ENCODE measurements at regions not wholly inside any gene's neighbourhood (a gene's known extent, or its start where the extent isn't known, plus 50 kb on each side); places are given as distances from the start of the nearest gene placed in this dataset.

DNA sequence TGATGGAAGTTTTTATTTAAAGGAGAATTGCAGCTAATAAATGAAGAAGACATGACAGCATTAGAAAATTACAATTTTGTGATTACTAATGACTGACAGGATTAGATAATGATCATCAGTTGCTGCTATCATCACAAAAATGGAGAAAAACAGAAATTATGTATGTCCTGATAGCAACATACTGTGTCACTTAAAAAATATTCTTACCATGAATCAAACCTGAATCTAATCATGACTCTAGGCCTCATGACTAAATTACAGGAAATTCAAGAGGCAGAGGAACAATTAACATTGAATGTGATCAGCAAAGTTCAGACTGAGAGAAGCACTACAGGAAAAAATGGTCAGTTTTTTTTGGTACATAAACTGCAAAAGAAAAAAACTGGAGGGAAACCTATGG, 147.8 kb downstream of the PMAIP1 start:
- Histone ChIP-seq H3K9ac (ENCODE audit: low read length) (no peak overlapping the region), H3K4me1 (ENCODE audit: low read length) (no peaks in the 10 kb centered on the region), H2AFZ (ENCODE audit: low read depth, low read length) (no peak overlapping the region), H3K4me3 (ENCODE audit: low read length) (no peak overlapping the region), H3K79me2 (ENCODE audit: low read length) (no peaks in the 10 kb centered on the region), H4K20me1 (ENCODE audit: insufficient read depth, low read length) (no peaks in the 10 kb centered on the region), H3K9me3 (ENCODE audit: insufficient read depth, low read length) (no peaks in the 10 kb centered on the region), H3K27me3 (ENCODE audit: low read depth, low read length) (no peaks in the 10 kb centered on the region), H3K27ac (ENCODE audit: low read length) (no peak overlapping the region), H3K4me2 (ENCODE audit: low read length) (no peak overlapping the region), H3K36me3 (replicated peaks; ENCODE audit: low read depth, low read length) (no peaks in the 10 kb centered on the region)
- TF ChIP-seq, protein P1, sequence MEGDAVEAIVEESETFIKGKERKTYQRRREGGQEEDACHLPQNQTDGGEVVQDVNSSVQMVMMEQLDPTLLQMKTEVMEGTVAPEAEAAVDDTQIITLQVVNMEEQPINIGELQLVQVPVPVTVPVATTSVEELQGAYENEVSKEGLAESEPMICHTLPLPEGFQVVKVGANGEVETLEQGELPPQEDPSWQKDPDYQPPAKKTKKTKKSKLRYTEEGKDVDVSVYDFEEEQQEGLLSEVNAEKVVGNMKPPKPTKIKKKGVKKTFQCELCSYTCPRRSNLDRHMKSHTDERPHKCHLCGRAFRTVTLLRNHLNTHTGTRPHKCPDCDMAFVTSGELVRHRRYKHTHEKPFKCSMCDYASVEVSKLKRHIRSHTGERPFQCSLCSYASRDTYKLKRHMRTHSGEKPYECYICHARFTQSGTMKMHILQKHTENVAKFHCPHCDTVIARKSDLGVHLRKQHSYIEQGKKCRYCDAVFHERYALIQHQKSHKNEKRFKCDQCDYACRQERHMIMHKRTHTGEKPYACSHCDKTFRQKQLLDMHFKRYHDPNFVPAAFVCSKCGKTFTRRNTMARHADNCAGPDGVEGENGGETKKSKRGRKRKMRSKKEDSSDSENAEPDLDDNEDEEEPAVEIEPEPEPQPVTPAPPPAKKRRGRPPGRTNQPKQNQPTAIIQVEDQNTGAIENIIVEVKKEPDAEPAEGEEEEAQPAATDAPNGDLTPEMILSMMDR (IDR thresholded peaks at IDR 0.05; ENCODE audit: low read depth, low read length) = no peak
- TF ChIP-seq EZH2phosphoT487 (IDR thresholded peaks at IDR 0.05; ENCODE audit: low read depth) = no peak

DNA sequence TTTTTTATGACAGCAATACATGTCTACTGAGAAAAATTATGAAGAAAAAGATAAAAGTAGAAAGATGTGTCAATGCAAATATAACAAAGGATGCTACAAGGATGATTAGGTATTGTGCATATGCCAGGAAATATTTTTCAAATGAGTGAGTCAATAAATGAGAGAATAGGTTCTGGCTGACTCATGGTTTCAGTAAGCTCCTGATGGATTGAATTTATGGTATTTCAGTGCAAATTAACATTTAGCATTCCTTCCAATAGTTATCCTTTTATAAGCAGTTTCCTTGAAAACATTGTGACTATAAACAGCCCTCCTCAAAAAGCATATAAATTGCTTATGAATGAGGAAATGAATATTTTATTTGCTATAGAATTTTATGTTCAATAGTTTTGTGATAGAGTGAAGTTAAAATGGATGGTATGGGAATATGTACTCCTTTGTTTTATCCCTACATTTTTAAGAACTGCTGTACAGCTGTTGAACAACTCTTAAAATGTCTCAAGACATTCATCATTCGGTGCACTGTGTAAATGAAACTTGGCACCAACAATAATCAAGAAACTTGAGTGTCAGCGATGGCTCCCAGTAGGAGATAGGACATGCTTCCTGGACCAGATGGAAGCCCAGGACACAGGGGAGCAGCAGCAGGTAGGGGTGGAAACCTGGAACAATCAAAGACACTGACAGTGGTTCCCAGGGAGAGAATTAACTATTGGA, 144.7 kb downstream of the PMAIP1 start:
- H3K36me3 ChIP-seq (replicated peaks; ENCODE audit: low read depth, low read length) = no peaks in the 10 kb centered on the region
- no peaks in the 10 kb centered on the region for H3K27me3 ChIP-seq (ENCODE audit: low read depth, low read length)
- H3K4me3 ChIP-seq (ENCODE audit: low read length) = no peak overlapping the region
- no peak overlapping the region for H3K27ac ChIP-seq (ENCODE audit: low read length)
- no peaks in the 10 kb centered on the region for H3K4me1 ChIP-seq (ENCODE audit: low read length)
- no peak overlapping the region for H3K4me2 ChIP-seq (ENCODE audit: low read length)
- H3K9ac ChIP-seq (ENCODE audit: low read length) = no peak overlapping the region
- H3K79me2 ChIP-seq (ENCODE audit: low read length) = no peaks in the 10 kb centered on the region
- H2AFZ ChIP-seq (ENCODE audit: low read depth, low read length) = no peak overlapping the region
- TF ChIP-seq EZH2phosphoT487 (IDR thresholded peaks at IDR 0.05; ENCODE audit: low read depth) = no peak
- TF ChIP-seq, protein P1 (IDR thresholded peaks at IDR 0.05; ENCODE audit: low read depth, low read length) = no peak
- no peaks in the 10 kb centered on the region for H4K20me1 ChIP-seq (ENCODE audit: insufficient read depth, low read length)
- no peaks in the 10 kb centered on the region for H3K9me3 ChIP-seq (ENCODE audit: insufficient read depth, low read length)

GRCh38 chr18:60040971-60041370, 141.2 kb downstream of the PMAIP1 start:
- Histone ChIP-seq H3K4me3 (ENCODE audit: low read length) (no peak overlapping the region), H3K4me2 (ENCODE audit: low read length) (no peak overlapping the region), H3K4me1 (ENCODE audit: low read length) (no peaks in the 10 kb centered on the region), H2AFZ (ENCODE audit: low read depth, low read length) (no peak overlapping the region), H3K36me3 (replicated peaks; ENCODE audit: low read depth, low read length) (no peaks in the 10 kb centered on the region), H3K27ac (ENCODE audit: low read length) (no peak overlapping the region), H4K20me1 (ENCODE audit: insufficient read depth, low read length) (no peaks in the 10 kb centered on the region), H3K27me3 (ENCODE audit: low read depth, low read length) (no peaks in the 10 kb centered on the region), H3K79me2 (ENCODE audit: low read length) (no peaks in the 10 kb centered on the region), H3K9me3 (ENCODE audit: insufficient read depth, low read length) (no peaks in the 10 kb centered on the region), H3K9ac (ENCODE audit: low read length) (no peak overlapping the region)
- no peak for TF ChIP-seq EZH2phosphoT487 (IDR thresholded peaks at IDR 0.05; ENCODE audit: low read depth)
- TF ChIP-seq, protein P1 (IDR thresholded peaks at IDR 0.05; ENCODE audit: low read depth, low read length) = no peak

GRCh38 chr18:60038731-60039130, 138.9 kb downstream of the PMAIP1 start:
- H3K27ac ChIP-seq (ENCODE audit: low read length) = no peak overlapping the region
- no peak overlapping the region for H3K4me3 ChIP-seq (ENCODE audit: low read length)
- TF ChIP-seq, protein P1 (IDR thresholded peaks at IDR 0.05; ENCODE audit: low read depth, low read length) = no peak
- TF ChIP-seq EZH2phosphoT487 (IDR thresholded peaks at IDR 0.05; ENCODE audit: low read depth) = no peak

More at GRCh38 chr18:60038731-60039130, 138.9 kb downstream of the PMAIP1 start:
- no peaks in the 10 kb centered on the region for H3K27me3 ChIP-seq (ENCODE audit: low read depth, low read length)
- H3K9me3 ChIP-seq (ENCODE audit: insufficient read depth, low read length) = no peaks in the 10 kb centered on the region
- H3K9ac ChIP-seq (ENCODE audit: low read length) = no peak overlapping the region
- H3K79me2 ChIP-seq (ENCODE audit: low read length) = no peaks in the 10 kb centered on the region
- H3K4me1 ChIP-seq (ENCODE audit: low read length) = no peaks in the 10 kb centered on the region
- no peaks in the 10 kb centered on the region for H4K20me1 ChIP-seq (ENCODE audit: insufficient read depth, low read length)
- H3K4me2 ChIP-seq (ENCODE audit: low read length) = no peak overlapping the region
- no peak overlapping the region for H2AFZ ChIP-seq (ENCODE audit: low read depth, low read length)
- H3K36me3 ChIP-seq (replicated peaks; ENCODE audit: low read depth, low read length) = no peaks in the 10 kb centered on the region

Measured in OCI-LY3 (cell line).